ENCODE measurements at regions not wholly inside any gene's neighbourhood (a gene's known extent, or its start where the extent isn't known, plus 50 kb on each side); places are given as distances from the start of the nearest gene placed in this dataset.

- TF ChIP-seq YY1 (IDR thresholded peaks at IDR 0.05; ENCODE audit: low read depth, low read length), result no peak
- TF ChIP-seq, protein P1, sequence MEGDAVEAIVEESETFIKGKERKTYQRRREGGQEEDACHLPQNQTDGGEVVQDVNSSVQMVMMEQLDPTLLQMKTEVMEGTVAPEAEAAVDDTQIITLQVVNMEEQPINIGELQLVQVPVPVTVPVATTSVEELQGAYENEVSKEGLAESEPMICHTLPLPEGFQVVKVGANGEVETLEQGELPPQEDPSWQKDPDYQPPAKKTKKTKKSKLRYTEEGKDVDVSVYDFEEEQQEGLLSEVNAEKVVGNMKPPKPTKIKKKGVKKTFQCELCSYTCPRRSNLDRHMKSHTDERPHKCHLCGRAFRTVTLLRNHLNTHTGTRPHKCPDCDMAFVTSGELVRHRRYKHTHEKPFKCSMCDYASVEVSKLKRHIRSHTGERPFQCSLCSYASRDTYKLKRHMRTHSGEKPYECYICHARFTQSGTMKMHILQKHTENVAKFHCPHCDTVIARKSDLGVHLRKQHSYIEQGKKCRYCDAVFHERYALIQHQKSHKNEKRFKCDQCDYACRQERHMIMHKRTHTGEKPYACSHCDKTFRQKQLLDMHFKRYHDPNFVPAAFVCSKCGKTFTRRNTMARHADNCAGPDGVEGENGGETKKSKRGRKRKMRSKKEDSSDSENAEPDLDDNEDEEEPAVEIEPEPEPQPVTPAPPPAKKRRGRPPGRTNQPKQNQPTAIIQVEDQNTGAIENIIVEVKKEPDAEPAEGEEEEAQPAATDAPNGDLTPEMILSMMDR (IDR thresholded peaks at IDR 0.05; ENCODE audit: control extremely low read depth in 1 of 3, insufficient read depth in 1 of 3, low read depth in 1 of 3, low read length in 3 of 3), result no peak
- no peak for TF ChIP-seq BRCA1 (IDR thresholded peaks at IDR 0.05; ENCODE audit: low read depth, low read length)
- no peak for TF ChIP-seq RAD21 (IDR thresholded peaks at IDR 0.05 in 1 of 2, conservative IDR thresholded peaks at IDR 0.05 in 1 of 2; ENCODE audit: low read depth in 2 of 2, low read length in 2 of 2)
- TF ChIP-seq E2F6 (IDR thresholded peaks at IDR 0.05), result no peak
- TF ChIP-seq EGR1 (IDR thresholded peaks at IDR 0.05; ENCODE audit: borderline replicate concordance, low read depth, low read length), result no peak
Measured at GRCh38 chr6:109295774-109296156, 86.5 kb downstream of the CD164 start.
